ENCODE measurements at regions not wholly inside any gene's neighbourhood (a gene's known extent, or its start where the extent isn't known, plus 50 kb on each side); places are given as distances from the start of the nearest gene placed in this dataset.

- no peak for DNase-seq
These were observed 87.4 kb upstream of the ERRFI1 start for GRCh38 chr1:8113262-8114220.

- no peak for DNase-seq
These were observed 86.6 kb upstream of the ERRFI1 start for GRCh38 chr1:8112611-8113261.

GRCh38 chr1:8111560-8111959 is 85.5 kb upstream of the ERRFI1 start:
- DNase-seq, result no peak

- DNase-seq, result no peak
These were observed 83.1 kb upstream of the ERRFI1 start for GRCh38 chr1:8109216-8109615.

GRCh38 chr1:8107897-8108296 is 81.8 kb upstream of the ERRFI1 start:
- no peak for DNase-seq

GRCh38 chr1:8104278-8105236 is 78.4 kb upstream of the ERRFI1 start:
- no peak for DNase-seq

GRCh38 chr1:8097908-8098307 is 71.8 kb upstream of the ERRFI1 start:
- DNase-seq, result no peak

GRCh38 chr1:8097077-8097799 is 71.1 kb upstream of the ERRFI1 start:
- no peak for DNase-seq

- DNase-seq, result no peak
These were observed 70.2 kb upstream of the ERRFI1 start for GRCh38 chr1:8096105-8097011.

GRCh38 chr1:8095584-8095983 is 69.5 kb upstream of the ERRFI1 start:
- no peak for DNase-seq

GRCh38 chr1:8094481-8095241 is 68.6 kb upstream of the ERRFI1 start:
- DNase-seq, result no peak

- no peak for DNase-seq
These were observed 67.3 kb upstream of the ERRFI1 start for GRCh38 chr1:8093221-8093980.

- no peak for DNase-seq
These were observed 66.5 kb upstream of the ERRFI1 start for GRCh38 chr1:8092657-8093056.

- no peak for DNase-seq
These were observed 65.6 kb upstream of the ERRFI1 start for GRCh38 chr1:8091691-8092090.

- DNase-seq, result no peak
These were observed 64.2 kb upstream of the ERRFI1 start for GRCh38 chr1:8090241-8090702.

GRCh38 chr1:8089535-8090228 is 63.6 kb upstream of the ERRFI1 start:
- no peak for DNase-seq

GRCh38 chr1:8086055-8086454 is 59.9 kb upstream of the ERRFI1 start:
- no peak for DNase-seq

GRCh38 chr1:8084913-8085312 is 58.8 kb upstream of the ERRFI1 start:
- DNase-seq, result no peak
